Hepatocyte (in vitro differentiated cells): ENCODE measurements at regions not wholly inside any gene's neighbourhood (a gene's known extent, or its start where the extent isn't known, plus 50 kb on each side); places are given as distances from the start of the nearest gene placed in this dataset.

Source experiments
- CTCF ChIP-seq: fragments of 200-600 bp; sonication (generic); IDR thresholded peaks from 2 replicates; pipeline ENCODE4 v1.5.1; 2016; ENCODE audit warnings: antibody characterized with exemption, mild to moderate bottlenecking; ENCODE audit not compliant: poor library complexity
- EZH2 ChIP-seq: fragments of 200-600 bp; sonication (generic); IDR thresholded peaks from 2 replicates; pipeline ENCODE4 v1.6.1; 2016; ENCODE audit warnings: antibody characterized with exemption, mild to moderate bottlenecking, borderline replicate concordance

- TF ChIP-seq CTCF = no peak
- no peak for TF ChIP-seq EZH2
These were observed 160.2 kb downstream of the MED10 start for GRCh38 chr5:6218116-6218515.
